HFFc6 (cell line): ENCODE measurements at regions not wholly inside any gene's neighbourhood (a gene's known extent, or its start where the extent isn't known, plus 50 kb on each side); places are given as distances from the start of the nearest gene placed in this dataset.
A peak's percentile ranks its signal among the peaks of the same experiment; 100 is the strongest.
"Not testable (repeated sequence)": the region's sequence is repeated elsewhere in the genome, so short reads cannot be mapped to it uniquely, and the experiment has no call there.

Experiments used
- DNase-seq: peaks from one replicate; pipeline ENCODE4 v3.0.0-alpha.2; 2018
- H3K27ac Mint-ChIP-seq: 2 replicates; pipeline ENCODE4 v1.8.0; 2020; ENCODE audit warnings: mild to moderate bottlenecking, mixed read lengths
- H3K27me3 Mint-ChIP-seq: 2 replicates; pipeline ENCODE4 v1.8.0; 2021; ENCODE audit warnings: mild to moderate bottlenecking, moderate library complexity, mixed read lengths; ENCODE audit not compliant: insufficient read depth
- H3K36me3 Mint-ChIP-seq: 2 replicates; pipeline ENCODE4 v1.8.0; 2021; ENCODE audit warnings: low read depth, mixed read lengths
- H3K4me1 Mint-ChIP-seq: 2 replicates; pipeline ENCODE4 v1.8.0; 2020; ENCODE audit warnings: low read depth, mixed read lengths
- H3K4me3 Mint-ChIP-seq: 2 replicates; pipeline ENCODE4 v1.8.0; 2020; ENCODE audit warnings: mild to moderate bottlenecking, moderate library complexity, mixed read lengths
- H3K9me3 Mint-ChIP-seq: 2 replicates; pipeline ENCODE4 v1.8.0; 2020; ENCODE audit warnings: mild to moderate bottlenecking, mixed read lengths
- TF ChIP-seq, protein P1 (sequence below): fragments of 200-600 bp; sonication (generic); IDR thresholded peaks from 2 replicates; pipeline ENCODE4 v1.5.0; 2021; ENCODE audit warnings: antibody characterized with exemption, mild to moderate bottlenecking

DNA sequence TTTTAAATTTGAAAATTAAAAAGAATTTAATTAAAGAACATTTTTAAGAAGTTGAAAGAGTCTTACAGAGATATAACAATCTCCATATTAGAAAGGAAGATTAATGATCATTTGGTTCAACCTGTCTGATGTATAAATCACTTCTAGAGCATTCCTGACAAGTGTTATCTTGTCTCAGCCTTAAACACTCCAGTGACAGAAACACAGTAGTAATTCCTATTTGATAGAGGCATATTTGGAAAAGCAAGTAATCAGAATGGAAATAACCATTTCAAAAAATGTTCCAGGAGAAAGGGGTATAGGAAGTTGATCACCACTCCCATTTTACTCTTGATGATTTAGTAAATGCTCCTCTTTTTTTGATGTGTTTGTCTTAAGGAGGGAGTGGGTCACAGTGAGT lies 213.1 kb upstream of the FAM3C start:
- no peak for DNase-seq
- H3K36me3 Mint-ChIP-seq, result no peaks in the 10 kb centered on the region
- no peak overlapping the region for H3K27ac Mint-ChIP-seq
- H3K4me3 Mint-ChIP-seq, result no peak overlapping the region
- no peaks in the 10 kb centered on the region for H3K9me3 Mint-ChIP-seq
- H3K4me1 Mint-ChIP-seq, result peaks cover 14% of the 10 kb centered on the region
- TF ChIP-seq, protein P1, sequence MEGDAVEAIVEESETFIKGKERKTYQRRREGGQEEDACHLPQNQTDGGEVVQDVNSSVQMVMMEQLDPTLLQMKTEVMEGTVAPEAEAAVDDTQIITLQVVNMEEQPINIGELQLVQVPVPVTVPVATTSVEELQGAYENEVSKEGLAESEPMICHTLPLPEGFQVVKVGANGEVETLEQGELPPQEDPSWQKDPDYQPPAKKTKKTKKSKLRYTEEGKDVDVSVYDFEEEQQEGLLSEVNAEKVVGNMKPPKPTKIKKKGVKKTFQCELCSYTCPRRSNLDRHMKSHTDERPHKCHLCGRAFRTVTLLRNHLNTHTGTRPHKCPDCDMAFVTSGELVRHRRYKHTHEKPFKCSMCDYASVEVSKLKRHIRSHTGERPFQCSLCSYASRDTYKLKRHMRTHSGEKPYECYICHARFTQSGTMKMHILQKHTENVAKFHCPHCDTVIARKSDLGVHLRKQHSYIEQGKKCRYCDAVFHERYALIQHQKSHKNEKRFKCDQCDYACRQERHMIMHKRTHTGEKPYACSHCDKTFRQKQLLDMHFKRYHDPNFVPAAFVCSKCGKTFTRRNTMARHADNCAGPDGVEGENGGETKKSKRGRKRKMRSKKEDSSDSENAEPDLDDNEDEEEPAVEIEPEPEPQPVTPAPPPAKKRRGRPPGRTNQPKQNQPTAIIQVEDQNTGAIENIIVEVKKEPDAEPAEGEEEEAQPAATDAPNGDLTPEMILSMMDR, result no peak
- H3K27me3 Mint-ChIP-seq, result no peaks in the 10 kb centered on the region; the same call in 1 of the 2 replicates

DNA sequence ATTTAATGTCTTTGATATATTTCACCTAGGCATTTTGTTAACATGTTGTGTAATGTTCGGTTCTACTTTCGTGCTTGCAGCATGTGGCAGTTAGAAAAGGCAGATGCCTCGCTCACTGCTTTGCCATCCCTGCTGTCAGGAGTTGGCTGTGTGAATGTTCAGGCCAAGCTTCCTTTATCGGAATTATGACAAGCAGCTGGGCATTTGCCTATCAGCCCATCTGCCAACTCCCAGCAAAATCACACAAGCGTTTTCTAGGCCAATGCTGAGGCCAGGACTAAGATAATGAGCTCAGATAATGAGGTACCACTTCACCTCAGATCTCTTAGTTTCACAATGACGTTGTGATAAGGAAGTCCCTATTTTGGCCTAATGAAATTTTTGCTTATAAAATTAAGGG lies 212.7 kb upstream of the FAM3C start:
- no peak for DNase-seq
- Mint-ChIP-seq H3K4me3 (no peak overlapping the region; the same call in 1 of the 2 replicates), H3K27ac (no peak overlapping the region), H3K36me3 (no peaks in the 10 kb centered on the region), H3K9me3 (no peaks in the 10 kb centered on the region), H3K4me1 (peaks cover 15% of the 10 kb centered on the region), H3K27me3 (no peaks in the 10 kb centered on the region; the same call in 1 of the 2 replicates)
- TF ChIP-seq, protein P1, result no peak

DNA sequence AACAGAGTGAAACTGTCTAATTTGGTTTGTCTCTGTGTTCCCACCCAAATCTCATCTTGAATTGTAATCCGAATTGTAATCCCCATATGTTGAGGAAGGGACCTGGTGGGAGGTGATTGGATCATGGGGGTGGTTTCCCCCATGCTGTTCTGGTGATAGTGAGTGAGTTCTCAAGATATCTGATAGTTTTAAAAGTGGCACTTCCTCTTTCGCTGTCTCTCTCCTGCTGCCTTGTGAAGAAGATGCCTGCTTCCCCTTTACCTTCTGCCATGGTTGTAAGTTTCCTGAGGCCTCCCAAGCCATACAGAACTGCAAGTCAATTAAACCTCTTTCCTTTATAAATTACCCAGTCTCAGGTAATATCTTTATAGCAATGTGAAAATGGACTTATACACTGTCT lies 212.1 kb upstream of the FAM3C start:
- H3K36me3 Mint-ChIP-seq, H3K9me3 Mint-ChIP-seq, H3K4me3 Mint-ChIP-seq, H3K27me3 Mint-ChIP-seq, H3K27ac Mint-ChIP-seq, DNase-seq: not testable (repeated sequence)
- peaks cover 15% of the 10 kb centered on the region for H3K4me1 Mint-ChIP-seq

DNA sequence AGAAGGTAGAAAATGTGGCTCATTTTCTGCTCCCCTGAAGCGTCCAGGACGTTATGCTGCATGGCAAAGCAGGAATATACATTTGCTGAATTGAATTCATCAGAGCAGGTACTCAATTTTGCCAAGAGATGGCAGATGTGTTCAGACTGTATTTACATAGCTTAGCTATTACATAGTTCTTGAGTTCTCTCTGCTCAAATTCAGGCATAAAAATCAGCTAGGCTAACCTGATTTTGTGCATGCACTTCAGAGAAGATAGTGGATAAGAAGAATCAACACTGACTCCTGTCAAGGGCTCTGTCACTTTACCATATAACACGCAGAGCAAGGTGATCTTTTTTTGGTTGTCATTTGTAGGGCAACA lies 209.2 kb upstream of the FAM3C start:
- peaks cover 15% of the 10 kb centered on the region for H3K4me1 Mint-ChIP-seq
- no peak overlapping the region for H3K27ac Mint-ChIP-seq
- no peaks in the 10 kb centered on the region for H3K9me3 Mint-ChIP-seq

DNA sequence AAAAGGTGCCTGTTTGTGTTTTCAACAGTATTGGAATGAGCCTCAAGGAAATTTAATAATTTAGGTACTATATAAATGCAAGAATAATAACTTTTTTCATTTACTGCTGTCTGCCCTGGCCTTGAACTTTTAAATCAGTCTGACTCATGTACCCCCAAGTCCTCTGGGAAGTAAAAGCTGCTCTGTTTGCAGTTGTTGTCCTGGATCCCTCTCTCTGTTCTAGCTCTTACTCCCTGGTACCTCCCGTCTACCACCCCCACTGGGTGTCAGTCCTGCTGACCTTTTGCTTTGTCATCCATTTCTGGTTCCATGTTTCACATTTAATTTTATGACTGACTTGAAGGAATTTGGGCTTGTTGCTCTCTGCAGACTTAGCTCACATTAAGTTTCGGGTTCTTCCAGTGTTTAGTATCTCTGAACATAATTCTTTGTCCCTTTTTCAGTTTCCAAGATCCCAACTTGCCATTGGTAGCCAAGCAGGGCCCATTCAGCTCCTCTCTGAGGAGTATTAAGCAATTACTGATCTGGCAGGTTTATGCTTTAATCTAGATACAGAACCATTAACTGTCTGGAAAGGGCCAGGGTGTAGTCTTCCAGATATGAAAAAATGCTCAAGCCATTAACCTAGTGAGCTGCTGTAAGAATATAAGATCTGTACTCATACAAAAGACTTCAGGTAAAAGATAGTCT lies 208.7 kb upstream of the FAM3C start:
- H3K9me3 Mint-ChIP-seq, result no peaks in the 10 kb centered on the region
- H3K27me3 Mint-ChIP-seq, result peaks cover 4% of the 10 kb centered on the region; the same call in 1 of the 2 replicates
- H3K36me3 Mint-ChIP-seq, result no peaks in the 10 kb centered on the region
- no peak overlapping the region for H3K4me3 Mint-ChIP-seq
- TF ChIP-seq, protein P1, result no peak
- no peak for DNase-seq
- H3K27ac Mint-ChIP-seq, result no peak overlapping the region
- H3K4me1 Mint-ChIP-seq, result peaks cover 15% of the 10 kb centered on the region

More for the DNA sequence above, 209.2 kb upstream of the FAM3C start:
- Mint-ChIP-seq H3K4me3 (no peak overlapping the region), H3K27me3 (peaks cover 4% of the 10 kb centered on the region; the same call in 1 of the 2 replicates), H3K36me3 (no peaks in the 10 kb centered on the region)
- TF ChIP-seq, protein P1, result peak; percentile 27
- peak; percentile 4 for DNase-seq

DNA sequence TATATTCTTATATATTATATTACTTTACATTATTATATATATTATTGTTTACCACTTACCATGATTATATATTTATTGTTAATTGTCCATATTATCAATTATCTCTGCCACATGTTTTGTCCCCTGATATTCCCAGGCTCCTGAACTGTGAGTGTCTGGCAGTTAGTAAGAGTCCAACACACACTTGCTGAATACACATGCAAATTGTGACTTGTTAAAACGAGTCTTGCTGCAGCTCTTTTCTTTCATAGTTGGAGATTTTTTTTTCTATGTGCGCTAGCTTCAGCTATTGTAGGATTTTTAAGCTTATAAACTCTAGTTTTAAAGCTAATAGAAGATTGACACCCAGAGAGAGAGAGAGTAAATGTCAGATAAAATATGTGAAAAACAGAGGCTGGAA lies 207.8 kb upstream of the FAM3C start:
- Mint-ChIP-seq H3K9me3 (no peaks in the 10 kb centered on the region), H3K27ac (no peak overlapping the region), H3K36me3 (no peaks in the 10 kb centered on the region), H3K27me3 (peaks cover 4% of the 10 kb centered on the region; the same call in 1 of the 2 replicates), H3K4me1 (peaks cover 15% of the 10 kb centered on the region), H3K4me3 (no peak overlapping the region)
- TF ChIP-seq, protein P1, result no peak
- no peak for DNase-seq
